HG02642 (cell line): ENCODE measurements at regions not wholly inside any gene's neighbourhood (a gene's known extent, or its start where the extent isn't known, plus 50 kb on each side); places are given as distances from the start of the nearest gene placed in this dataset.

ENCODE experiments used
- ATAC-seq: cut with Tn5 transposase; IDR thresholded peaks from one replicate; pipeline ENCODE4 v1.9.1; 2021; ENCODE audit warnings: mild to moderate bottlenecking; ENCODE audit not compliant: unreplicated experiment, poor library complexity

DNA sequence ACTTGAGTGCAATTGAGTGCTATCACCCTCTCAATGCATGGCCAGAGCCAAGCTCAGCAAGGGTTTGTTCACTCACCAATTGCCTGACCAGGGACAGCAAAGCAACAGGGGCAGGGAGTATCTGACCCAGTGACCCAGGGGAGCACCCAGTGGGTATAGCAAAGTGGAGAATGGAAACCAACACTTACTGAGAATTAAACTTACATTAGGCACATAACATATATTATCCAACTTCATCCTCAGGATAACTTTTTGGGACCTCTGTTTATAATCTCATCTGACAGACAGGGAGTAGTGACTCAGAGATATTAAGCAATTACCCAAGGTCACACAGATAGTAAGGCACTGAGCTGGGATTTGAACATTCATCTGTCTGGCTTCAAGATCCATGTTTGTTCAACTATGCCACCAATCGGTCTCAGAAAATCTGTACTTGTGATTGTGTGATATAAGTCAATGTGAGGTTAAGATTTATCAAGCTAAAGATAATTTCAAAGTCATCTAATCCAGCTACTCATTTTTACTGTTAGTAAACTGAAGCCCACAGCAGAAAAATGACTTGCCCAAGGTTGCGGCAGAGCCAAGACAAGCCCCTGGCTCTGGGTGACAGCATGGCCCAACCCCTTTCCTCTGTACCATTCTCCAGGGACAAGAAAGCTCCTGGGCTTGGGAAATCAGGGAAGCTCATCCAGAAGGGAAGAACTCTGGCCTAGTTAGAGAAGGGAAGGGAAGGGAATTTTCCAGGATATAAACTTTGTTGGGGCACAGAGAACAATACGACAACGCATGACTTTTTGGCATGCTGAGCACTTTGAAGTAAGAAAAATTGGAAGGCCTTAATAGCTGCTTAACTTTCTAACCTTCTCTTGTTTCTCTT lies 138.0 kb upstream of the SMAD3 start:
- no peak for ATAC-seq

GRCh38 chr15:66928101-66928500 lies 137.3 kb upstream of the SMAD3 start:
- no peak for ATAC-seq

DNA sequence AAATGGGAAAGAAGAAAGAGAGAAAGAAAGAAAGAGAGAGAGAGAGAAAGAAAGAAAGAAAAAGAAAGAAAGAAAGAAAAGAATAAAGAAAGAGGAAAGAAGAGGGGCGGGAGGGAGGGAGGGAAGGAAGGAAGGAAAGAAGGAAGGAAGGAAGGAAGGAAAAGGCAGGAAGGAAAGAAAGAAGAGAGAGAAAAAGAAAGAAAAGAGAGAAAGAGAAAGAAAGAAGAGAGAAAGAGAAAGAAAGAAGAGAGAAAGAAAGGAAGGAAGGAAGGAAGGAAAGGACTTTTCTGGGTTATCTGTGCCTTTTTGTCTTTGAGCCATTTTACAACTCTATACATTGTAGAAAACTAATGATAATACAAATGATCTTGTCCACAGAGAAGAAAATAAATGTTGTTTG lies 136.6 kb upstream of the SMAD3 start:
- ATAC-seq = no peak

GRCh38 chr15:66929843-66930402 lies 135.5 kb upstream of the SMAD3 start:
- ATAC-seq = no peak

GRCh38 chr15:66931768-66932633 lies 133.4 kb upstream of the SMAD3 start:
- ATAC-seq = no peak

DNA sequence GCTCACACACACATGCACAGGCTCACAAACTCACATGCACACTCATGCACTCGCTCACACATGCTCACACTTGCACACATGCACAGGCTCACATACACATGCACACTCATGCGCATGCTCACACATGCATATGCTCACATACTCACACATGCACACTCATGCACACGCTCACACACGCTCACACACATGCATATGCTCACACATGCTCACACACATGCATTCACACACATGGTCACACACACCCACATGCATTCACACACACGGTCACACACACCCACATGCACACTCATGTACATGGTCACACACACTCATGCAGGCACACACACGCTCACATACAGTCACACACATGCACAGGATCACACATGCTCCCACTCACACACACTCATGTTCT lies 132.8 kb upstream of the SMAD3 start:
- ATAC-seq = no peak

- no peak for ATAC-seq
Observed at GRCh38 chr15:66933932-66934867, 131.2 kb upstream of the SMAD3 start.

DNA sequence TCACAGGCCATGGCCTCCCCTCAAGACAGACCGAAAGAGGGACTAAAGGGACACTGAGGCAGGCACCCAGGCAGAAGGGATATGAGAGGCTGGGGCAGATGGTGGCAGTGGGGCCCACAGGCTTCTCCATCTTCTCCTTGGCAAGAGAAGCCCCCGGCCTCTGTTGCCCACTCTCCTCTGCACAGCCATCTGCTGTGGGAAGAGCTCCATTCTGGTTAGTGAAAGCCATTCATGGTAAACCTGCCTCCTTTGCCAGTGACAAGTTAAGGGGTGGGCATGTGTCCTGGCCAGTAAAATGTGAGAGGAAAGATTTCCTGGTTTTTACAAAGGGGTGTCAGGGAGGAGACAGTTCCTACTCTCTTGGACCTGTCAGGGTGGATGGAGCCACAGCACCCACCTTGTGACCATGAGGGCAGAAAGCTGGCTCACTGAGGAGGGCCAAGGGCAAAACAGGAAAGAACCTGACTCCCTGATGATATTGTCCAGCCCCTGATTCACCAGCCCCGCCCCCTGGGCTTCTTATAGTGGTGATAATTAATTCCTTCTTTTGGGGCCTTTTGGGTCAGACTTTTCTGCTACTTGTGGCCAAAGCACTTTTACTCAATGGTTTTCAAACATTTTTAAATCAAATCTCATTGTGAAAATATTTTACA lies 130.4 kb upstream of the SMAD3 start:
- ATAC-seq = no peak

DNA sequence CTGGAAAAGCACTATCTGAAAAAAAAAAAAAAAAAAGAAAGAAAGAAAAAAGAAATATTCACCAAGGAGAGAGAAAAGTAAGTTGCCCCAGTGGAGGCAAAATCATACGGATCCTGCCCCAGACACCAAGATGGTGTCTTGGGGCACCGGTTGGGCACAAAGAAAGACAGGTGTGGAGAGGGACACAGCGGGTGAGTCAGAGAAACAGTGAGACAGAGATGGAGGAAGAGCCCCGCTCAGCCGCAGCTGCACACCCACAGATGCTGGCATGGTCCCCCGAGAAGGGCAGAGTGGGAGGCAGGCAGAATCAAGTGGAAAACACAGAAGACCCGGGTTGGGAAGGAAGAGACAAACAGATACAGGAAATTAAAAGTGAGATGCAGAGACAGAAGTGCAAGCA lies 129.7 kb upstream of the SMAD3 start:
- ATAC-seq = no peak

- no peak for ATAC-seq
Observed at GRCh38 chr15:66936109-66936860, 129.1 kb upstream of the SMAD3 start.

DNA sequence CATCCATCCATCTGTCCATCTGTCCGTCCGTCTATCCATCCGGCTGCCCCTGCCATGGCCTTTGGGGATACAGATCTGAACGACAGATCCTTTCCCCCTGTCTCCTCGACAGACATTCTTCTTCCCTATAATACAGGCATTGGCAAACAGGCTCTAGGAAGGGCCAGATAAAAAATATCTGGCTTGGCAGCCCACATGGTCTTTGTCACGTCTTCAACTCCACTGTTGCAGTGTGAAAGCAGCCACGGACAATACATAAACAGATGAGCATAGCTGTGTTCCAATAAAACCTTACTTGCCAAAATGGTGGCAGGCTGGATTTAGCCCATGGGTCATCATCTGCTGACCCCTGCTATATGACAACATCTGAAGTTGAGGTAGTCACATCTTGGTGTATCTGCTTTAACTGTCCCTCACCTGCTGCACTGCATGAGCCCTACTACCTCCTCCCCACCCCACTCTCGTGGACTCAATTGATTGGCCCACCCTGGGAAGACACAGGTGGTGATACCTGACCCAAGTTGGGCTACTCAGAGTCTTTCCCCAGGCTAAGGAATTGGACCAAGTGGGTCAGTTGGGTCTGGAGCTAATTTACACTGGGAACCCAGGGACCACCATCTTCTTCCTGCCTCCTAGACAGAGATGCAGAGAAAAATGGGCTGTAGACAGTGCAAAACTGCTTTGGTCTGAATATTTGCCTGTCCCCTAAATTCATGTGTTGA lies 128.4 kb upstream of the SMAD3 start:
- no peak for ATAC-seq

- ATAC-seq = no peak
Observed at GRCh38 chr15:66937588-66937987, 127.8 kb upstream of the SMAD3 start.

GRCh38 chr15:66938114-66938830 lies 127.1 kb upstream of the SMAD3 start:
- no peak for ATAC-seq

DNA sequence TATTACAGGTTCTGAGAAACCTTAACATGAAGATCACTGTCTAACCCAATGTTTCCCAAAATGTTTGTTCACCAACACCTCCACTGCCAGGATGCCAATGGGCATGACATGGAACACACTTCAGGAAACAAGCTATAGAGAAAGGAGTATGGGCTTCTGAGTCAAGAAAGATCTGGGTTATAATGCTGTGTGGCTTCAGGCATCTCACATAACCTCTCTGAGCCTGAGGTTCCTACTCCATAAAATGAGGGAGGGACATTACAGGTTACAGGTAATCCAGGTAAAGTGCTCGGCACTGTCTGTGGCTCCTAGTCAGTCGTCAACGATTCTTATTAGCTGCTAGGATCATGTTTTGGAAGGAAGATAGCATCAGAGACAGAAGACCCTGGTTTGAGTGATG lies 126.4 kb upstream of the SMAD3 start:
- ATAC-seq = no peak

DNA sequence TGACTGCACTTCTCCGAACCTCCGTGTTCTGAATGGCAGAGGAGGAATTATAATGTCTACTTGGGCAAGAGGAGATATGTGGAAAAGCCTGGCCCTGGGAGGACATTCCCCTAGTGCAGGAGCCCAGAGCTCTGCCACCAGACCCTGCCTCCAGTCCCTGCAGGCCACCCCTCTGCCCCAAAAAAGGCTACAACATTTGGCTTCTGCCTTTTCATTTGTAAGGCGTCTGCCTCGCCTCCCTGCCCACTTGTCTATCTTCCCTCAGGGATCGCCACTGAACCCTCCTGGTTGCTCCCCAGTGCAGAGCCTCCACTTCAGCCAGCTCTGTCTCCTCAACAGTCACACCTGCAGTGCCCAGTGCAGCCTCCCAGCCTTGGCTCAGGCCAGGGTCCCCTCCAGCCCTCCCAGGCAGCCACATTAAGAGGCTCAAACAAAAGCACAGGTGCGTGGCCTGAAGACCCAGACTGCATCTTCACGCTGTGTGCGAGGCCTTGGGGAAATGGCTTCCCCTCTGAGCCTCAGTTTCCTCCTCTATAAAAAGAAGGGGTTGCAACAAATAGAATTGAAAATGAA lies 125.9 kb upstream of the SMAD3 start:
- no peak for ATAC-seq

DNA sequence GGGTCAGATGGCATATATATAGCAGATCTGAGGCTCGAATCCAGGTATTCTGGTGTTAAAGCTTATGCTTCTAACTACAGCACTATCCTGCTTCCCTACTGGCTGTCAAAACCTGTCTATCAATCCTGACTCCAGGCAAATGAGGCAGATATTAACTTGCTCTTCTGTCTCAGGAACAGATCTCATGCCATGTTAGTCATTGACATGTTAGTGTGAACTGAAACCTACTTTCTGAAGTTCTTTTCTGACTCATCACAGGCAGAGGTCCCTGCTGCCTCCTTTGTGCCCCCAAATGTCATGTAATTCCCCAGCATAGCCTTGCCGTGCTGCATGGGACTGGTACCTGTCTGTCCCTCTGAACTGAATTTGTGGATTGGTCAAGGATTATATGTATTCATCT lies 125.0 kb upstream of the SMAD3 start:
- ATAC-seq = no peak

GRCh38 chr15:66941108-66941711 lies 124.2 kb upstream of the SMAD3 start:
- no peak for ATAC-seq
